GM12878 (cell line): ENCODE measurements at regions not wholly inside any gene's neighbourhood (a gene's known extent, or its start where the extent isn't known, plus 50 kb on each side); places are given as distances from the start of the nearest gene placed in this dataset.

Source experiments
- ATAC-seq: fragments of 200-7000 bp; cut with Tn5 transposase; 3 replicates; pipeline ENCODE4 v1.9.1; 2020; ENCODE audit warnings: mild to moderate bottlenecking, moderate library complexity
- BruUV-seq: library from RNA; stranded (reverse); fragments of 400-500 nt; replicated peaks from 2 replicates; lab custom pipeline; 2021; lab: Mats Ljungman, UMichigan
- CTCF ChIA-PET: fragments of 300-600 bp; sonication (Branson Sonifier 250); formaldehyde crosslinking; extraction: SDS; loops from one replicate; lab custom pipeline; 2021; ENCODE audit warnings: inconsistent platforms; lab: Yijun Ruan, JAX
- POLR2A ChIA-PET: fragments of 350-600 bp; formaldehyde crosslinking; extraction: SDS; loops from one replicate; lab custom pipeline; 2021; ENCODE audit warnings: inconsistent platforms; lab: Charles Lee
- RAD21 ChIA-PET: fragments of 300-600 bp; sonication (Branson Sonifier 250); formaldehyde crosslinking; loops from one replicate; lab custom pipeline; 2023; ENCODE audit warnings: antibody characterized with exemption; ENCODE audit not compliant: unreplicated experiment; lab: Charles Lee
- SMC1A ChIA-PET: fragments of 300-600 bp; sonication (Branson Sonifier 250); formaldehyde crosslinking; loops from one replicate; lab custom pipeline; 2023; ENCODE audit not compliant: unreplicated experiment, uncharacterized antibody; lab: Charles Lee
- DNase-seq: peaks from one replicate; pipeline ENCODE4 v3.0.0-alpha.2; 2011; ENCODE audit warnings: low read depth, low spot score
- FAIRE-seq: peaks from 3 replicates; lab custom pipeline; 2011; peaks lifted over from hg19 to GRCh38; lab: Jason Lieb, UNC
- H2AFZ ChIP-seq: 2 replicates; pipeline ENCODE4 v1.6.0; 2011; ENCODE audit warnings: low read depth, low read length, control low read depth; ENCODE audit not compliant: control insufficient read depth
- H3K27ac ChIP-seq: 2 replicates; pipeline ENCODE4 v1.5.1; 2011; ENCODE audit warnings: control low read depth; ENCODE audit not compliant: control insufficient read depth, insufficient read depth
- H3K27me3 ChIP-seq, 2 experiments: replicated peaks in 1 of 2; 2 replicates each; pipeline versions ENCODE4 v1.6.0 to v1.6.1; 2011; ENCODE audit warnings: low read length in 1 of 2; ENCODE audit not compliant: control insufficient read depth in 2 of 2, insufficient read depth in 2 of 2
- H3K36me3 ChIP-seq, 2 experiments: 2 replicates each; pipeline ENCODE4 v1.5.1; 2011; ENCODE audit warnings: low read length in 1 of 2; ENCODE audit not compliant: control insufficient read depth in 2 of 2, insufficient read depth in 2 of 2
- H3K4me1 ChIP-seq: 2 replicates; pipeline ENCODE4 v1.6.1; 2011; ENCODE audit warnings: mild to moderate bottlenecking, low read length, moderate library complexity, mixed read lengths; ENCODE audit not compliant: control insufficient read depth, insufficient read depth
- H3K4me2 ChIP-seq: 2 replicates; pipeline ENCODE4 v1.6.0; 2011; ENCODE audit warnings: control low read depth; ENCODE audit not compliant: control insufficient read depth, insufficient read depth
- H3K4me3 ChIP-seq: fragments of 200-600 bp; sonication (generic); 2 replicates; pipeline ENCODE4 v1.5.1; 2016
- H3K79me2 ChIP-seq: 2 replicates; pipeline ENCODE4 v1.6.0; 2011; ENCODE audit warnings: low read length; ENCODE audit not compliant: control insufficient read depth, insufficient read depth
- H3K9ac ChIP-seq: 2 replicates; pipeline ENCODE4 v1.8.0; 2011; ENCODE audit warnings: low read length, control low read depth, mixed read lengths; ENCODE audit not compliant: control insufficient read depth, insufficient read depth
- H3K9me3 ChIP-seq: replicated peaks from 3 replicates; pipeline ENCODE4 v1.5.1; 2011; ENCODE audit warnings: mild to moderate bottlenecking, low read length; ENCODE audit not compliant: control insufficient read depth, insufficient read depth
- H4K20me1 ChIP-seq: 2 replicates; pipeline ENCODE4 v1.6.0; 2011; ENCODE audit not compliant: control insufficient read depth, insufficient read depth
- BCL3 ChIP-seq: IDR thresholded peaks from 2 replicates; pipeline ENCODE4 v1.6.1; 2011; ENCODE audit warnings: borderline replicate concordance, low read depth, mild to moderate bottlenecking, moderate library complexity, low read length; ENCODE audit not compliant: insufficient read depth, poor library complexity, severe bottlenecking
- IKZF2 ChIP-seq, 2 experiments: fragments of 450-650 bp; IDR thresholded peaks; 2 replicates each; pipeline ENCODE4 v1.6.1; 2017; ENCODE audit warnings: mild to moderate bottlenecking in 2 of 2, moderate library complexity in 2 of 2
- MEF2B ChIP-seq: fragments of 450-650 bp; IDR thresholded peaks from 2 replicates; pipeline ENCODE4 v1.6.1; 2018; ENCODE audit warnings: mild to moderate bottlenecking, moderate library complexity; ENCODE audit not compliant: partially characterized antibody, poor library complexity, severe bottlenecking
- SRF ChIP-seq, 2 experiments: IDR thresholded peaks; 2 replicates each; pipeline ENCODE4 v1.6.1; 2011; ENCODE audit warnings: low read depth in 2 of 2, low read length in 2 of 2, mild to moderate bottlenecking in 1 of 2, moderate library complexity in 1 of 2
- TARDBP ChIP-seq: IDR thresholded peaks from 2 replicates; pipeline ENCODE4 v1.6.1; 2016; ENCODE audit warnings: borderline replicate concordance
- TCF12 ChIP-seq: IDR thresholded peaks from 2 replicates; pipeline ENCODE4 v1.6.1; 2011; ENCODE audit warnings: low read depth, mild to moderate bottlenecking, low read length
- WGBS: methylation state at CpG from one replicate; pipeline ENCODE4 v1.1.6; 2016; ENCODE audit warnings: low lambda C conversion rate; ENCODE audit not compliant: insufficient replicate concordance, insufficient coverage; ENCODE audit errors: missing lambda C conversion rate; 5-methylcytosine and 5-hydroxymethylcytosine counted together
- in situ Hi-C: fragments of 300-500 bp; cut with MboI; formaldehyde crosslinking; loops from 9 replicates; pipeline ENCODE4 v1.14.3; 2018; ENCODE audit warnings: mixed read lengths
- intact Hi-C: fragments of 100-400 bp; cut with micrococcal nuclease; formaldehyde crosslinking; loops from one replicate; pipeline ENCODE4 v1.14.2; 2022; ENCODE audit not compliant: unreplicated experiment

DNA sequence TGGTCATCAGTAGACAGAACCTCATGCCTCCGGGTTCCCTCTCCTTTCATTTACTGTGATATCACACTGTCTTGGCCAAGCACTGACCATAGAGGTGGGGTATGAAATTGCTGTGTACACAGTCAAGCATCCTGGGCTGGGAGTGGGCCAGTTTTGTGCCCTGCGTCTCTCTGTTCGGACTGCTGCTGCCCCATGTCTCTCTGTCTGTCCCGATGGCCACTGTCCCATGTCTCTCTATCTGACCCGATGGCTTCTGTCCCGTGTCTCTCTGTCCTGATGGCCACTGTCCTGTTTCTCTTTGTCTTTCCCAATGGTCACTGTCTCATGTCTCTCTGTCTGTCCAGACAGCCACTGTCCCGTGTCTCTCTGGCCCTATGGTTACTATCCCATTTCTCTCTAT is 164.9 kb downstream of the ARL4C start (continued):
- TF ChIP-seq TCF12 (no peak), SRF (IDR thresholded peaks at IDR 0.05; ENCODE audit: low read depth in 2 of 2, low read length in 2 of 2) (no peak), IKZF2 (IDR thresholded peaks at IDR 0.05) (no peak), MEF2B (no peak), BCL3 (no peak)

DNA sequence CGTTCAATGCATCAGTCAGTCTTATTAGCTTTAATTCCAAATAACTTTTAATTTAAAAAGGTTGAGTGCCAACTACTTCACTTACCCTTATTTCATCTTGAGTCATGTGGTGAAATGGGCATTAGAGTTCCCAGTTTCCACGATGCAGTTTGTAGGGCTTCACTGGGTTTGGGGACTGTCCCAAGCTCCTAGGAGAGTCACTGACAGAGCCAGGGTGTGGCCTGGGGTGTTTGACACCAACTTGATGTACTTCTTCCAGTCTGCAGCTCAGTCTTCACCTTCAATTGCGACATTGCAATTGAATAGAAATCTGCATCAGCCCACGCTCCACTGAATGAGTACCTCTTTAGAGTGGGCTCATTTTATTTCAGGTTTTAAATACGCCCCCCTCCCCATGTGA is 165.3 kb downstream of the ARL4C start:
- TF ChIP-seq TARDBP: no peak
- POLR2A ChIA-PET: no interaction called here
- H3K4me2 ChIP-seq: no peak overlapping the region
- H3K27ac ChIP-seq: no peak overlapping the region
- DNase-seq (no peak), ATAC-seq (no peak), FAIRE-seq (no peak)
- in situ Hi-C loops (no loop called here), intact Hi-C loops (no loop called here)
- H2AFZ ChIP-seq: no peak overlapping the region
- no peaks in the 10 kb centered on the region for H3K79me2 ChIP-seq
- H3K27me3 ChIP-seq: peaks cover 0 to 1% of the 10 kb centered on the region in 2 experiments; a peak in 1 of 4 replicates
- H3K4me3 ChIP-seq: no peak overlapping the region
- no peaks in the 10 kb centered on the region; the same call in 1 of the 2 replicates for H4K20me1 ChIP-seq
- 23% methylated on average over 5 of the region's 5 CpGs for WGBS
- CTCF ChIA-PET: no interaction called here
- H3K9ac ChIP-seq: no peak overlapping the region
- BruUV-seq: no TSS peak
- SMC1A ChIA-PET: no interaction called here
- no peaks in the 10 kb centered on the region for H3K9me3 ChIP-seq
- RAD21 ChIA-PET: no interaction called here
- no peaks in the 10 kb centered on the region for H3K4me1 ChIP-seq
- H3K36me3 ChIP-seq: no peaks in the 10 kb centered on the region
